Parathyroid adenoma (tissue), 2 donors: ENCODE measurements at regions not wholly inside any gene's neighbourhood (a gene's known extent, or its start where the extent isn't known, plus 50 kb on each side); places are given as distances from the start of the nearest gene placed in this dataset.

Experiments used
- H2AFZ ChIP-seq: fragments of 300-600 bp; sonication (generic); one replicate; pipeline ENCODE4 v1.7.0; 2017; ENCODE audit warnings: antibody characterized with exemption, mild to moderate bottlenecking
- H3K27ac ChIP-seq: fragments of 300-600 bp; sonication (generic); one replicate; pipeline ENCODE4 v1.7.0; 2017
- H3K27me3 ChIP-seq: fragments of 300-600 bp; sonication (generic); one replicate; pipeline ENCODE4 v1.7.0; 2017; ENCODE audit warnings: low read length; ENCODE audit not compliant: control insufficient read depth, insufficient read depth
- H3K36me3 ChIP-seq: fragments of 300-600 bp; sonication (generic); one replicate; pipeline ENCODE4 v1.7.0; 2017; ENCODE audit warnings: low read length; ENCODE audit not compliant: control insufficient read depth, insufficient read depth
- H3K4me1 ChIP-seq: fragments of 300-600 bp; sonication (generic); one replicate; pipeline ENCODE4 v1.7.0; 2017; ENCODE audit warnings: control low read depth
- H3K4me2 ChIP-seq: fragments of 300-600 bp; sonication (generic); one replicate; pipeline ENCODE4 v1.7.0; 2017; ENCODE audit warnings: low read length
- H3K4me3 ChIP-seq: fragments of 300-600 bp; sonication (generic); one replicate; pipeline ENCODE4 v1.7.0; 2017; ENCODE audit warnings: low read depth, low read length
- H3K79me2 ChIP-seq: fragments of 300-600 bp; sonication (generic); one replicate; pipeline ENCODE4 v1.7.0; 2017; ENCODE audit warnings: control low read depth
- H3K9ac ChIP-seq: fragments of 300-600 bp; sonication (generic); one replicate; pipeline ENCODE4 v1.7.0; 2017; ENCODE audit warnings: mild to moderate bottlenecking
- H3K9me3 ChIP-seq: fragments of 300-600 bp; sonication (generic); one replicate; pipeline ENCODE4 v1.7.0; 2017; ENCODE audit warnings: low read length; ENCODE audit not compliant: control insufficient read depth
- CTCF ChIP-seq: fragments of 300-600 bp; sonication (generic); IDR thresholded peaks from one replicate; pipeline ENCODE4 v1.7.0; 2017; ENCODE audit warnings: antibody characterized with exemption, mild to moderate bottlenecking
- donor health status: primary hyperparathyroidism.

DNA sequence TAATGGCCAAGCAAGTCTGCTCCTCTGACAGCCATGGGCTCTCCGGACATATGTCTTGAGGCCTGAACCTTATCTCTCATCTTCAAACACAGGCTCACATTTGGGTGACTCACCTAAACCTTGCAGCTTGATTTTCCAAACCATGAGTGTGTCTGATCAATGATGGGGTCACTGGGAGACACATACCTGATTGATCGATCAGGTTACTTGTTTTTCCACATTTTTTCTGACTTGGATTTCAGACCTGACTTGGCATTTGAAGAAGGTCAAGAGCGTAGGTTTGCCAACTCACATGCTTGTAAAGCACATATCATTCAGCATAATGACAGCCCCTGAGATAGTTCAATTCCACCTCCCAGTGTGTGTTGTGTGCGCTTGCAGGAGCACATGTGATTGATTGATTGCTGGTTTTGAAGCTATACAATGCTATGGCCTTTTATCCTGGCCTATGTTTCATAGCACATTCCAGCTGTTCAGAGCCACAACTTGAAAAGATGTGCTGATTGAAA is 116.7 kb upstream of the KIRREL3 start:
- no peak overlapping the region for H2AFZ ChIP-seq
- no peak overlapping the region for H3K27ac ChIP-seq
- H3K4me3 ChIP-seq, result no peak overlapping the region
- H3K4me1 ChIP-seq, result no peaks in the 10 kb centered on the region
- H3K9me3 ChIP-seq, result no peaks in the 10 kb centered on the region
- H3K27me3 ChIP-seq, result no peaks in the 10 kb centered on the region
- no peak for TF ChIP-seq CTCF
- no peak overlapping the region for H3K9ac ChIP-seq
- no peaks in the 10 kb centered on the region for H3K79me2 ChIP-seq
- H3K4me2 ChIP-seq, result no peak overlapping the region
- H3K36me3 ChIP-seq, result no peaks in the 10 kb centered on the region

- no peak overlapping the region for H3K27ac ChIP-seq
- H2AFZ ChIP-seq, result no peak overlapping the region
- no peak overlapping the region for H3K4me2 ChIP-seq
- H3K4me3 ChIP-seq, result no peak overlapping the region
- H3K9ac ChIP-seq, result no peak overlapping the region
- H3K27me3 ChIP-seq, result no peaks in the 10 kb centered on the region
- H3K9me3 ChIP-seq, result no peaks in the 10 kb centered on the region
- H3K4me1 ChIP-seq, result no peaks in the 10 kb centered on the region
- no peak for TF ChIP-seq CTCF
- H3K79me2 ChIP-seq, result no peaks in the 10 kb centered on the region
- no peaks in the 10 kb centered on the region for H3K36me3 ChIP-seq
These were observed 115.3 kb upstream of the KIRREL3 start for GRCh38 chr11:127115844-127116243.

GRCh38 chr11:127114035-127114434 is 113.5 kb upstream of the KIRREL3 start:
- no peak for TF ChIP-seq CTCF
- H3K9ac ChIP-seq, result no peak overlapping the region
- no peaks in the 10 kb centered on the region for H3K27me3 ChIP-seq
- no peaks in the 10 kb centered on the region for H3K4me1 ChIP-seq
- no peak overlapping the region for H3K4me2 ChIP-seq
- no peaks in the 10 kb centered on the region for H3K9me3 ChIP-seq
- H3K4me3 ChIP-seq, result no peak overlapping the region
- H3K27ac ChIP-seq, result no peak overlapping the region
- no peaks in the 10 kb centered on the region for H3K79me2 ChIP-seq
- H3K36me3 ChIP-seq, result no peaks in the 10 kb centered on the region
- H2AFZ ChIP-seq, result no peak overlapping the region

- no peak for TF ChIP-seq CTCF
- H2AFZ ChIP-seq, result no peak overlapping the region
- no peaks in the 10 kb centered on the region for H3K4me1 ChIP-seq
- H3K4me2 ChIP-seq, result no peak overlapping the region
- no peaks in the 10 kb centered on the region for H3K27me3 ChIP-seq
- H3K9ac ChIP-seq, result no peak overlapping the region
- H3K27ac ChIP-seq, result no peak overlapping the region
- H3K79me2 ChIP-seq, result no peaks in the 10 kb centered on the region
- H3K4me3 ChIP-seq, result no peak overlapping the region
- no peaks in the 10 kb centered on the region for H3K9me3 ChIP-seq
- no peaks in the 10 kb centered on the region for H3K36me3 ChIP-seq
These were observed 110.0 kb upstream of the KIRREL3 start for GRCh38 chr11:127110542-127110941.

GRCh38 chr11:127109796-127110480 is 109.4 kb upstream of the KIRREL3 start:
- Histone ChIP-seq H3K79me2 (no peaks in the 10 kb centered on the region), H3K27ac (no peak overlapping the region), H3K4me2 (no peak overlapping the region), H3K27me3 (no peaks in the 10 kb centered on the region), H3K36me3 (no peaks in the 10 kb centered on the region), H3K9ac (no peak overlapping the region), H2AFZ (no peak overlapping the region), H3K4me1 (no peaks in the 10 kb centered on the region), H3K9me3 (no peaks in the 10 kb centered on the region), H3K4me3 (no peak overlapping the region)
- no peak for TF ChIP-seq CTCF
